Stimulated activated CD8-positive, alpha-beta memory T cell treated with anti-CD3 and anti-CD28 coated beads, Interleukin-2, amount 100 ng/mL, for 48 hours (primary cell): ENCODE measurements at regions not wholly inside any gene's neighbourhood (a gene's known extent, or its start where the extent isn't known, plus 50 kb on each side); places are given as distances from the start of the nearest gene placed in this dataset.

ENCODE experiments used
- DNase-seq, 2 donors: peaks; one replicate each; pipeline ENCODE4 v3.0.0-alpha.2; 2020; ENCODE audit warnings: low read depth in 2 of 2

DNA sequence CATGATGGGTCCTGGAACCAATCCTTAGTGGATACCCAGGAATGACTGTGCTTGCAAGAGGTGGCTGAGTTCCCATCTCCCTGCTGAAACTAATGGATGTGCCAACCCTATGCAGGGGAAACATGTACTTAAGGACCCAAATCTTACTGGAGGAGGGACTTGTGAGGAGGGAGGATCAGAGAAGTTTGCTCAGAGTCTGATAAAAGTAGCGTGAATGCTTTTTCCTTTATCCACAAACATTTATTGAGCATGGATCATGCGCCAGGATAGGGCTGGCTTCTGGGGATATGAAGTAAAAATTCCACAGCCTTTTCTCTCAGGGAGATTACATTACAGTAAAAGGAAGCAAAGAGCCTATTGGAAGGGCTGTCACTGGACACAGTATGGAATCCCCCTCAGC lies 358.5 kb downstream of the RPS24 start:
- no peak for DNase-seq

DNA sequence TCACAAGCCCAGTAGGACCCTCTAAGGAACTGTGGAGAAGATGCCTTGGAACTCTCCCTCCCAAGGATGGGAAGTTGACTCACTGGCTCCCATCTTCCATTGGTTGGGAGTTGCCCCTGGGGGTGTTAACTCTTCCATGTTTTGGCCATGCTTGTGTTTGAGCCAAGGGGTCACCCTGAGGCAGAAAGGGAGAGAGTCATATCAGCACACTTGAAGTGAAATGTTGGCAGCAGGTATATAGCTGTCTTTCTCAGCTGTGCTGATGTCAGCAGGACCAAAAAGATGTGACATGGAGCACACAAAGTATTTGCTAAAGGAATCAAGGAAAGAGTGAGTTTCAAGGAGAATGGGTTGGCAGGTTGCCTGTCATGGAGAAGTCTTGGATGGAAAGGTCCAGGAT lies 359.4 kb downstream of the RPS24 start:
- no peak for DNase-seq

DNA sequence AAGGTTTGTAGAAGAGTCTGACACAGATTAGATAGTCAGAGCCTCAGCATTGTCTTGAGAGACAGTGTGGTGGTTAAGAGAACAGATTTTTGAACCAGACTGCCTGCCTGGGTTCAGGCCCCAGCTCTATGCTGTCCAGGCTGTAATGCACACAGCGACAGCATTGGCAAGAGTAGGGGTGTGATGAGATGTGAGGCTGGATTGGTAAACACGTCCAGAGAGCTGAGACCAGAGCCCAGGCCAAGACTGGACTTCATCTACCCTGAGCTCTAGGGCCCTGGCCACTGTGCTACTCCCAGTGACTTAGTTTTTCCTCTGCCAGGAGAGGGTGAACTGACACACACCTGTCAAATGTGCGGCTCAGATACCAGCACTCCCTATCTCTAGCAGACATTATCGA lies 360.4 kb downstream of the RPS24 start:
- no peak for DNase-seq

DNA sequence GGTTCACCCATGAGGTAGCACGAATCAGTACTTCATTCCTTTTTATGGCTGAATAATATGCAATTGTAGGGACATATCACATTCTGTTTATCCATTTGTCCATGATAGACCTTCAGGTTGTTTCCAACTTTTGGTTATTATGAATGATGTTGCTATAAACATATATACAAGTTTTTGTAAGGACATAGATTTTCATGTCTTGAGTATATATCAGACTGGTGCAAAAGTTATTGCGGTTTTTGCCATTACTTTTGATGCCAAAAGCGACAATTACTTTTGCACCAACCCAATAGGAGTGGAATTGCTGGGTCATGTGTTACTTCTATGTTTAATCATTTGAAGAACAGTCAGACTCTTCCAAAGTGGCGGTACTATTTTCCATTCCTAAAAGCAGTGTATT lies 361.5 kb downstream of the RPS24 start:
- no peak for DNase-seq

DNA sequence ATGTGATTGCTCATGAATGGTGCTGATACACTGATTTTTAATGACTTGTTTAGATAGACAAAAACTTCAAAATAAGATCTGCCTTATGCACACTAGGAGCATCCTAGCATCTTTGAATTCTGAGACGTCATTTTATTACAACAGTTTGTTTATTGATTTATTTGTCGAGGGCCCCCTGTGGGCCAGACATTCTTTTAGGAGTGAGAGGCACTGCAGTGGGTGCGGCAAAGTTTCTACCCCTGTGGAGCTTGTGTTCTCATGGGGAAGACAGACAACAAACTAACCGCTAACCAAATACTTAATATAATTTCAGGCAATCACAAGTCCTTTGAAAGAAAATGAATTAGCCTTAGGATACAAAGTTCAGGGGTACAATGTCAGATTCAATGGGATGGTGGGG lies 363.1 kb downstream of the RPS24 start:
- no peak for DNase-seq

DNA sequence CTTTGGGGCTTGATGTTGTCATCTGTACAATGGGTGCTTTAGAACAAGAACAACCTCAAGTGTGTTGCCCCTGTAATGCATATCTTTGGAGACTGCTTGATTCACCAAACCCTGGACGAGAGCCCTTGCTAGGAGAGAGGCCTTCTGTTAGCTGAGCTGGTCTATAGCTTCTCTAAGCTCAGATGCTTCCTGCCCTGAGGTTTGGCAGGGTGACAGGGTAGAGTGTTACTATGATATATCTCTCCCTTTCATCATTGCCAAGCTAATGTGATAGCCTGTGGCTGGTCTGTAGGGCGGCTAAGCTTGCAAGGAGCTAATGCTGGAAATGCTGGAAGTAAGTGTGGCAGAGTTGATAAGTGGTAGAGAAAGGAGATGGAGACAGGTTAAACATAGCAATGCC lies 364.1 kb downstream of the RPS24 start:
- DNase-seq: no peak

DNA sequence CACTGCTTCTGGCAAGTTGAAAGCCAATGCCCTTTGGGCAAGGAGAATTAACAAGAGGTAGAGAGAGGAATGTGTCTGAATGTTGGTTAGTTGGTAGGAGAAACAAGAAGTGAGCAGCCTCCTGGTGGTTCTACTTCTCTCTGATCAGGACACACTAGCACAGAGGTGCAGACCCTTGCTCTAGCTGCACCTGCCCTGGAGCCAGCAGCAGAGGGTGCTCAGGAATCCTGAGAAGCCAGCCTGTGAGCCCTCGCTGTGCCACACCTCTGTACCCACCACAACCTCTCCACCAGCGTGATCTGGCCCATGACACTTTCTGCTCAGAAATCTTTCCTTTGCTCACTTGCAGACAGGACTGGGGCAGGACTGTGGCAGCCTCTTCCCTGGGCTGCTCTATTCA lies 364.7 kb downstream of the RPS24 start:
- DNase-seq: no peak

DNA sequence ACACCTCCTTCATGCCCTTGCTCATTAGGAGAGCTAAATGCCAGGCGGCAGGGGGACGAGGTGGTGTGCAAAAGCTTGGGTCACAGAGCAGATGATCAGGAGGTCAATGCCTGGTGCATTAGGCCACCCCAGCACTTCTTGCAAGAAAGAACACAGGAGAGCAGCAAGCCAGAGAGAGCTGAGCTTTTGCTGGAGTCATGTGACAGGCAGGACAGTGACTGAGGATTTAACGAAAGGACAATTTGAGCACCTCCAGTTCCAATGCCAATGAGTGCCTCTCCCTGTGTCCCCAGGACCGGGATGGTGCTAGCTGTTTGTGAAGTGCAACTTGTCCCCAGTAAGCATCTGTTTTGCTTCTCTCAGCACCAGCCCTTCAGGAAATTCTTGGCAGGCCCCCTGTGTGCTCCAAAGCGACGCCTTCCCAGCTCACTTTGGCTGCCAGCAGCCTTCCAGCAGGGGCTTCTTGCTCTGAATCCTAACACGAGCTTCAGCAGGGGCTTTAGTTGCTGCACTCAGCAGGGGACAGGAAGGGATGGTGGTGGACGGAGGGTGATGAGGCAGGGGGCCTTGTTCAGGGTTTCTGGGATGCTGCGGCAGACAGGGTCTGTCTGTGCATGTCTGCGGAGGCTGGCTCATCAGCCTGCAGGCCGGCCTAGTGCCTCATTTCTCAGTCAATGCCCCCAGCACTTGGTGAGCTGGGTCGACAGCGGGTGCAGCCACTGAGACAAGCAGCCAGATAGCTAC lies 368.1 kb downstream of the RPS24 start:
- no peak for DNase-seq

DNA sequence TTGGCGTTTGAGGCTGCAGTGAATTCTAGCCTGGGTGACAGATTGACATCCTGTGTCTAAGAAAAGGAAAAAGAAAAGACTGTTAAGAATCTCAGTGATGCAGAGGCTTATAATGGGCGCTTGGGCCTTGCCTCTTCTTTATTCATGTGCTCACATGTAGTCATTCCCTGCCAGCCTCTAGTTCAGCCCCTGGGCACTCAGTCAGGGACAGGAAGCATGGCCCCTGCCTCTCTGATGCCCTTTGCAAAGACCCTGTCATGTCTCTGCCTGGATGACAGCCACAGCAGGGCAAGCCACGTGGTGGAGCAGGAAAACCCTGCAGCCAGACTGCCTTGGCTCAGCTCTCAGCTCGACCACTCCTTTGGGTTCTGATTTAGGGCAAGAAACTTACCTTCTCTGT lies 368.9 kb downstream of the RPS24 start:
- no peak for DNase-seq

DNA sequence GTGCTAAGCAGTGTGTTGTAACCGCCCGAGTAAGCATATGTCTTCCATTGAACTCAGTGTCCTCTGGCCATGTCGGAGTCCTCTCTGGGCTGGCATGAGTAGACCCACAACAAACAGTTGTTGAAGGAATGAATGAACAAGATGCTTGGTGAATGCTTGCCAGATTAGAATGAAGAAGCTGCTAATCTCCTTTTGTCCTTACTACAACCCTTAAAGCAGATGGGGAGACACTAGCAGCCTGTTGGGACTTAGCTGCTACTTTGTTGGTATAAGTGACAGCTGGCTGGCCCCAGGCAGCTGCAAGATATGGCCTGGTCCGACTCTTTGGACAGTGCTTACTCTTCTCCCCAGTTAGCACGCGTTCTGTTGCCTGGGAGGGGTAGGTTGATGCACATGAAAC lies 370.1 kb downstream of the RPS24 start:
- no peak for DNase-seq

DNA sequence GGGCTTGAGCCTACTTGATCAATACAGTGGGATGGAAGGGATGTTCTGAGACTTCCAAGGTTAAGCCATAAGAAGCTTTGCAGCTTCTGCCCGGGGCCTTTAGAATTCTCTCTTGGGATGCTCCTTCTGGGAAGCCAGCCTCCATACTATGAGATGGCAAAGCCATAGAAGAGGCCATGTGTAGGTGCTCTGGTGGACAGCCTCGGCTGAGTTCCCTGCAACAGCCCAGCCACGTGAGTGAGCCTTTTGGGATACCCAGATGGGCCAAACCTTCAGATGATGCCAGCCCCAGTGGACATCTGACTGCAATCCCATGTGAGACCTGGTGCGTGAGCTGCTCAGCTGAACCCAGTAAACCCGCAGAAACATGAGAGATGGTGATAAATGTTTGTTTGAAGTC lies 370.6 kb downstream of the RPS24 start:
- DNase-seq: no peak

DNA sequence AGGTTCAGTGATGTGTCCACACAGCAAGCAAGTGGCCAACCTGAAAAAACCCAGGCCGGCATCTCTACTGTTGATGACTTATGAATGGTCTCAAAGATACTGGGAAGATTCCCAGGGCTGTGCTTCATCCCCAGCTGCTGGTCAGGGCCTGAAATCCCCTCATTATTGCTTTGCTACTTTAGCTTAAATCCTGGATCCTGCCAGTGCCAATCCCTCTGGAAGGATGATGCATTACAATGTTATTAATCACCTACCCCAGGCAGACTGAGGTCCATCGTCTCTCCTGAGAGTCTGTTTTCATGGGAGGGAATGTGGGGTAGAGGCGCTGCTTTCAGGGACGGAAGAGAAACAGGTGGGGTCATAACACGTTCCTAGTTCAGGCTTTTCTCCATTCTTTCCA lies 371.6 kb downstream of the RPS24 start:
- no peak for DNase-seq

DNA sequence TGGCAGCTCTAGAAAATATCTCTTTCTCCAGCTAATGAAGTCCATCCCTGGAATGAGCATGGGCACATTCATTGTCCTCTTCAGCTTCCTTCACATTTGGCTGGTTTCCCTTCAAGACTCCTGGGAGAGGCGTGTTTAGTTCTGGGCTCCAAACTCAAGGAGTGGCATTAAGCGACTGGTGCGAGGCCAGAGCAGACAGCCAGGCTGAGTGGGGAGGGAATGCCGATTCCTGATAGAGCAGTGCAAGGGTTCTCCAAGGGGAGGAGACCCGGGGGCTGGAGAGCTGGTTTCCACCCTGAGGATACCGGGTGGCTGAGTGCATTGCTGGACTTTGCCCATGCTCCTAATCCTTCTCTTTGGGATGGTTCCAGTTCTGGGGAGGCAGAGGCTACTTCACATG lies 372.1 kb downstream of the RPS24 start:
- no peak for DNase-seq

DNA sequence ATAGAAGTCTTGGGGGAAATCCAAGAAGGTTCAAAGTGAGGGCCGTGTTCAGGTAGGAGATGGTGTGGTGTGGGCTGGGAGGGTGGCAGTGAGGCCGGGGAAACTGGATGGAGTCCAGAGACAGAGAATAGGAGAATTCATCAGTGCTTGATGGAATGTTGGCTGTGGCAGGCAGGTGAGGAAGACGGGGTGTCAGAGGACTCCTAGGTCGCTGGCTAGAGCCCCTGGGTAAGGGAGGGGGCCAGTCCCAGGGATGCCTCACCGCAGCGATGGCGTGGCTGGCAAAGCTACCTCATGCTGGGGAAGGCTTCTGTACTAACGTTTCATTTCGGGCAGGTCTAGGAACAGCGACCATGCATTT lies 373.0 kb downstream of the RPS24 start:
- DNase-seq: no peak

DNA sequence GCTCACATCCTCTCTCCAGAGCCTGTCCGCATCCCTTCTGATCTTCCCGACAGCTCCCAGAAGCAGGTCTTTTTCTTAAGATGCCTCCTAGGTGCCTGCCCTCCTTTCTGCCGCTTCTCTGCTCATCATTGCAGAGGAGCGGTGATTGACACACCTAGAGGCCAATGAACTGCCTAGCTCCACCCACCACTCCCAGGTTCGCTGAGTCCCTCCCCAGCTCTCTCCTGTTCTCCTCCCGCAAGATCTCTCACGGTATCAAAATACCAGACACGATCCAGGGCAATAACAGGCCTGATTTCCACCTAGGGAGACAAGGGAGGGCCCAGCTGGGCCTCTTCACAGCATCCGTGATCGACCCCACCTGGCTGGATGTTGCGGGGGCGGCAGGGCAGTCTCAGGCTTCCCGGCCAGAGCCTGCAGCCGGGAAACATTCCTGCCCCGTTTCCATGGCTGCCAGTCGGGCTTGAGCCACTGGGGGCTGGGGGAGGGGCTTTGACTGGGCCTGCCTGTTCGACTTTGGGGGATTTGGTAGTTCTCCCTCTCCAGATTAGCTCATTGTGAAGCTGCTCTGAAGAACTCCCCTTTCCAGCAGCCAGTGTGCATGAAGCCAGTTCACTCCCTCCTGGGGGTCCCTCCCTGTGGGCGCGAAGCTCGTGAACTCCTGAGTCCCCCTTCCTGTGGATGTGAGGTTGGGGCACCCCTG lies 373.5 kb downstream of the RPS24 start:
- peak; percentile 19 to 65 for DNase-seq

DNA sequence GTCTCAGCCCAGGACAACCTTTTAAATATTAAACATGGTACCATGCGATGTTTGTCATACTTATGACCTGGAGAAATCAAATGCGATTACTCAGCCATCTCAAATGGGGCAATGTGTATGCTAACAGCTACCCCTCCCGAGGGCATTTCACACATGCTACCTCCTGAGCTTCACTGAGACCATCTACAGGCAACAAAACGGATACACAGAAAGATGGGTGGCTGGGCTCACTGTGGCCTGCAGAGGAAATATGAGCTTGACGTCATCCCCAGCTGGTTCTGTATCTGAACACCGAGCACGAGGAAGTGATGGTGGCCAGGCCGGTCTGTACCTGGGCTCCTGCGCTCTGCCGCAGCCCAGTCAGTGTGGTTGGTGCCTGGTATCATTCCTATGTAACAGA lies 374.3 kb downstream of the RPS24 start:
- no peak for DNase-seq

DNA sequence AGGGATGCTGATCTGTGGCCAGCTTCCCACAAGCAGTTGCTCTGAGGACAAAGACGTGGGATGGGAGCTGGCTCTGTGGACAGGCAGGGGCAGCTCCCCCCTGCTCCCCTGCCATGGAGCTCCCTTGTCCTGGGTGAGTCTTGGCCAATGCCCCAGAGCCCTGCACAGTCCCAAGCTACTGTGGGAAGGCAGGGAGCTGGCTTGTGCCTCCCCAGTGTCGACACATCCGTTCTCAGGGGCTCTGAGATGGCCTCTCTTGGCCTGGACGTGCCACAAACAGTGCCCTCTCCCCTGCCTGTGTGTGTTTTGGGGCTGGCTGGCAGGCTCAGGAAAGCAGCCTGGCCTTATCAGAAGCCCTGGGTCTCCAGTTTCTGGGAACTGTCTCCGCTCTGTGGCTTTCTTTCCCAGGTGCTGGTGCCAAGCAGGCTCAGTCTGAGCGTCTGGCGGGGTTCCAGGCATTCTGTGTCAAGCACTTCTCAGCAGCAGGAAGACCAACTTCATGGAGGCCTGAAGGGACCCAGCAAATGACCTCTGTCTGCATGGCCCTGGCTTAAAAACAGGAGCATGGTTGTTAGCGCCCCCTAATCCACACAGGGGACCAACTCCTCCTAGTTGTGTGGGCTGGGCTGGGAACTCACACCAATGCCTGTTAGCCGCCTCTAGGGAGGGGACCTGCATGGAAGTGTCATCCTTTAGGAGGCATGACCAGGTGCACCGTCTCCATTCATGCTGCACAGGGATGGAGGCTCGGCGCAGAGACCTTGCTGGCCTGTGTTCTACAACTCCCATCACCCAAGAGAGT lies 375.2 kb downstream of the RPS24 start:
- no peak for DNase-seq

DNA sequence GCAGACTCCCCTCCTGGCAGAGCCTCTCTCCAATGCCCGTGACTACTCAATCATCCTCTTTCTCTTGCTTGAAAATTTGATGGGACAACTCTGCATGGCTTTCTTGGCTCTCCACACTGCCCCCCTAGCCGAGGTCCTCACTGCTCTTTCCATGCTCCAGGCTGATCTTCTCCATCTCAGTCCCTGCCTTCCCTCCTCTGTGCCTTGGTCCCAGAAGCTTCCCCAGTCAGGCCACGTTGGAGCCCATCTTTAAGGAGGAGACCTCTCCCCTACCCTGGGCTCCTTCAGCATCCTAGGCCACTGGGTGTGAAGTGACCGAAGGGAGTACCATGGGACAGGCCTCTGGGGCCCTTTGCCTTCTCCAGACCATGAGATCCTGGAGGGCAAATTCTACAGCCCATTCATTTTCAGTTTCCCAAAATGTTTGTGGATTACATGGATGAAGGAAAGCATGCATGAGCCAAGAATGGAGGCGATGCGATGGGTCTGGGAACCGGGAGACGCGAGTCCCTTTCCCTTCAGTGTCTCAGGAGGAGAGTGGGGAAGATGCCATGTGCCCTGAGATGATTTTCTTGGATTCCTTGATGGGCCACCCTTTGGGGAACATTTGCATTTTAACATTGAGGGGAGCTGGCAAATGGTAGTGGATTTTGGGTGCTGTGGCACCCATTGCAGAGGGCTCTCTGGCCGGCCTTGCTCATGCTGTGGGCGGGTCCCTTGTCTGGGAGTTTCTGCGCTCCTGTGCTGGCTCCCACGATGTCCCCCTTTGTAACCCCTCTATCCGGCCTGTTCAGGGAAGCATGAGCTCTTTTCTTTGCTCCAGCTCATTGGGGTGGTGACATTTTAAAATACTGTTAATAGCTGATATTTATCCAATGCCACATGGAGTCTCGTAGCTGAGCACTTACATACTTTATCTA lies 376.6 kb downstream of the RPS24 start:
- DNase-seq: no peak

DNA sequence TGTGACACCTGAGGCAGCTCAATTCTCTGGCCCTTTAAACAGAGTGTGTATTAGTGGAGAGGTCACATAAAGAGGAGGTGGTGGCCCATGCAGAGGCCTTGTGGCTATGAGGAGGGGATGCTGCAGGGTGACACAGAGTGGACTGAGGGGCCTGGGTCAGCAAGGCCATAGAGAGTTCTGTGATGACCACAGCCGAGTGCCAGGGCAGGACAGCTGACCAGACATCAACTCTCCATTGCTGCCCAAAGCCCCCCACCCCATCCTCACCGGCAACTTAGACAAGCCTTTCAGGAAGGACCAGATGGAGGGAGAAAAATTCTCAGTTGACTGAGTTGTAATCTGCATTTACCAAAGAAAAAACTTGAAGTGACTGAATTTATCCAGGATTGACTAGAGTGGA lies 378.1 kb downstream of the RPS24 start:
- DNase-seq: no peak

DNA sequence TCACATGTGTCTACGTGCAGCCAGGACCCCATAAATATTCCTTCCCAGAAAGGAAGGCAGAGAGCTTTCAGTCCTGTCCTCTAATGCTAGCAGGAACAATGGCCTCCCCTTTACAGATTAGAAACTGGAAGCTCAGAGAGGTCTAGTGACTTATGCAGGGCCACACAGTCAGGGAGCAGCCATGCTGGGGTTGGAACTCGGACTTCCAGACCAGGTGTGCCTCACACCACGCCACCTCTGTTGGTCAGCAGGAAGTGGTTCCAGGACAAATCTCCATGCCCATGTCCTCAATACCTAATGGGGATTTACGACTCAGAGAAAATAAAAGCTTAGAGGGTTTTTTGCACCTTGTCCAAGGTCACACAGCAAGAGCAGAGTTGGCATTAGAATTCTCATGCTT lies 378.9 kb downstream of the RPS24 start:
- no peak for DNase-seq

DNA sequence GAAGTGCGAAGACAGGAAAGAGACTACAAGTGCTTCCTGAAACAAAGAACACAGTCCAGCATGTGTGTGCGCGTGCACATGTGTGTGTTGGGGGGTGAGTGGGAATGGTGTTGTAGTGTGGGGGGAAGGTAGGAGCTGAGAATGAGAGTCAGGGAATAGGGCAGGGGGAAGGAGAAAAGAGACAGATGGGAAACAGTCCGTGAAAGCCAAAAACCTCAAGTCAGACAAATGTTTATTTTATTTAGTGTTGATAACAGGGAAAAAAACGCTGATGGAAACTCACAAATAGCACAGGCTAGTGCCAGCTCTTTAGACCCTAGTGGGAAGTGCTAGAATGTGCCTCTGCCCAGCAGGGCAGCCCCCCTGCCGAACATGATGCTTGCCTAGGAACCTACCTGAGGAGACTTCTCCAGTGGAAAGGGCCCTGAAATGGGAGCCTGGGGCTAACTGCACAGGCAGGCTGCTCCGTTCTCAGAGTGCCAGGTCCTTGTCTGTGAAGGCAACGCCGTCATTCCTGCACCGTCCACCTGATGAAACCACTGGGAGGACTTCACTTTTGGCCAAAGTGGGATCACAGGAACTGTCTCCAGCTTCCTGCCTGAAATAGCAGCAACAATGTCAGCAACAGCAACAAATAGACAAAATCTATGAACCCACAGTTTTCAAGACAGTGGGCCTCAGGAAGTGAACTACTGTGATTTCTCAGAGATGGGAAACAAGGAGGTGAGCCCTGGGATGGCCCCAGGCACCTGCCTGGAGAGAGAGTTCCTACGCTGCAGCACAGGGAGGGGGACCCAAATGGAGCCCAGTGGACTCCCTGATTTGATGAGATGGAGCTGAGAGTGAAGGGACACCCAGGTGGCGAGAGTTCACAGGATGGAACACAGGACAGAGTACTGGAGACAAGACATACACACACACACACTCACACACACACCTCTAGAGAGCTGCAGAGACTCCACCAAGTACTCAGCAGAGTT lies 379.7 kb downstream of the RPS24 start:
- no peak for DNase-seq
